NCI-H1694 (cell line): ENCODE measurements at regions not wholly inside any gene's neighbourhood (a gene's known extent, or its start where the extent isn't known, plus 50 kb on each side); places are given as distances from the start of the nearest gene placed in this dataset.

Experiments
- DNase-seq: peaks from one replicate; lab custom pipeline; 2025; lab: John Stamatoyannopoulos, UW

DNA sequence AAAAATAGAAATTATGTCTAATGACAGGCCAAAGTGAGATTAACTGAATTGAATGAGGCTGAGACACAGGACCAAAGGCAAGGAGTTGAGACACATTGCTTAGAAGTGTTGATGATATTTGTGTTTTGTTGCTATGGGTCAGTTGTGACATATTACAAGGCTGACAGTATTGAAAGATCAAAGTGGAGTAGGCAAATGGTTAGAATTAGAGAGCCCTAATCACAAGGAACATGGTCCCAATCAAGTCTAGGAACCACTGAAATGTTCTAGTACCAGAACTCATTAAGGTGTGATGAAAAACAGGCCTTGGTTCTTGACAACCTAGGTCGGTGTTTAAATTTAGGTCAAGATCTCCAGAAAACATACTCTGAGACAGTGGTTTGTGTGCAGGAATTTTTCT is 896.3 kb upstream of the HS3ST1 start:
- no peak for DNase-seq

DNA sequence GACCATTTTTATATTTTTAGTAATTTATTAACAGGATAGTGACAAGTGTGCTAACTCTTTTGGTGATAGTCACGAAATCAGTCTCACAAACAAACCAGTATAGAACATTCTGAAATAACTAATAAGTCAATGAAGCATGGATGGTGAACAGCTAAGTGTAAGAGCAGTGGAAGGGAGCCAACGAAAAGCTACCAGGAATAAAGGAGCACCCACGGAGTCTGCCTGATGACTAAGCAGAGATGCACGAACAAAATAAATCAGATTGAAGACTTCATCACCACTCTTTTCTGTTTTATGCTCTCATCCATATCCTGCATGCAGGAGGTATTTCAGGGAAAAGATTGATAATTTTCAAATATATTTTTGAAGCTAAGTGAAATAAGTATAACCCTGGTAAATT is 891.1 kb upstream of the HS3ST1 start:
- DNase-seq = no peak

- no peak for DNase-seq
Observed at GRCh38 chr4:12304905-12305304, 876.2 kb upstream of the HS3ST1 start.

DNA sequence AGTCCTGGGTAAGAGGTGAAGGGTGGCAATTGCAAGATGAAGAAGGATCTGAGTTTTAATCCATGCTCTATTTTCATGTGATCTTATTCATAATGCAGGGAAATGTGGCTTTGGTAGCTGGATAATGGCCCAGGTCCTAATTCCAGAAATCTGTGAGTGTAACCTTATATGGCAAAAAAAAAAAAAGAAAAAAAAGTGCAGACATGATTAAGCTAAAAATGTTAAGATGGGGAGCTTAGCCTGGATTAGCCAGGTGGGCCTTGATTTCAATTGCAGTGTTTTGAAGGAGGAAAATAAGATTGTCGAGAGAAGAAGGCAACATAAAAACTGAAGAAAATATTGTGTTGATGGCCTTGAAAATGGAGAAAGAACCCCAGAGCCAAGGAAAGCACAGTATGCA is 867.7 kb upstream of the HS3ST1 start:
- DNase-seq = no peak

GRCh38 chr4:12293906-12294525 is 865.3 kb upstream of the HS3ST1 start:
- no peak for DNase-seq

DNA sequence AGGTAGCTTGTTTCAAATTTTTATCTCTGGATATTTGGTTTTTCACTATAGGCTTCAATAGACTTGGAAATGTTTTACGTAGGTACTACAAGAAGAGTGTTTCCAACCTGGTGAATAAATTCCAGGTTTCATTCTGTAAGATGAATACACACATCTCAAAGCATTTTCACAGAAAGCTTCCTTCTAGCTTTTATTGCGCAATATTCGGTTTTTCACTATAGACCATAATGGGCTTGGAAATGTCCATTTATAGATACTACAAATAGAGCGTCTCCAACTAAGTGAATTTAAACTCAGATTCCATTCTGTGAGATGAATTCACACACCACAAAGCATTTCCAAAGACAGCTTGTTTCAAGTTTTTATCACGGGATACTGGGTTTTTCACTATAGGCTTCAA is 857.7 kb upstream of the HS3ST1 start:
- DNase-seq = no peak

DNA sequence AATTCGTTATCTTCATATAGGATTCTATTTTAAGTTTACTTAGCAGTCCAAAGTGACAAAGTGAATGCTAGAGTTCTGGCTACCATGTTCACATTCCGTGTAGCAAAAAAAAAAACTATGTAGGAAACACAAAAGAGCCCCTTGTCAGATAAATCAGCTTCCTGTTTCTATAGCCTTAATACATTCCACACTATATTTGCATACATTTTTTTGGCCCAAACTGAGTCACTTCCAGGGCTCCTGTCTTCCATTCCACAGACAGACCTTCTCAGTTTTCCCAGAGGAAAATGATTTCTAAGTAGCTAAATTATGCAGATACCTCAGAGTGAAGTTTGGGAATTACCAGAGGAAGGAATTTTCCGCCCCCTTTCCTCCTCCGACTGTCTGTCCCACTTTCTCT is 841.9 kb upstream of the HS3ST1 start:
- no peak for DNase-seq

DNA sequence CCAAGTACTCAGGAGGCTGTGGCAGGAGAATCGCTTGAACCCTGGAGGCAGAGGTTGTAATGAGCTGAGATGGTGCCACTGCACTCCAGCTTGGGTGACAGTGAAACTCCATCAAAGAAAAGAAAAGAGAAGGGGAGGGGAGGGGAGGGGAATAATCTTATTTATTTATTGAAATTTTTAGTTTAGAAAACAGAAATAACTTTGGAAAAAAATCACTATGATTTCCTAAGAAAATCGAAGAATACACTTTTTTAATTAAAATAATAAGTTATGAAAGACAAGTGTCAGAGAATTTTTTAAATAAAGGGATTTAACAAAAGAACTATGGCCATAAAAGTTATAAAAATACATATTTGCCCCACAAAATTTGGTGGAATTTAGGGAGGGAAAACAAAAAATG is 836.9 kb upstream of the HS3ST1 start:
- DNase-seq = no peak

GRCh38 chr4:12260453-12260852 is 831.8 kb upstream of the HS3ST1 start:
- no peak for DNase-seq

- DNase-seq = no peak
Observed at GRCh38 chr4:12244973-12245372, 816.3 kb upstream of the HS3ST1 start.

GRCh38 chr4:12242354-12242753 is 813.7 kb upstream of the HS3ST1 start:
- DNase-seq = no peak

GRCh38 chr4:12239897-12240636 is 811.4 kb upstream of the HS3ST1 start:
- no peak for DNase-seq

GRCh38 chr4:12231098-12231497 is 802.4 kb upstream of the HS3ST1 start:
- DNase-seq = no peak

GRCh38 chr4:12221031-12221430 is 792.3 kb upstream of the HS3ST1 start:
- no peak for DNase-seq

- DNase-seq = no peak
Observed at GRCh38 chr4:12211636-12212035, 782.9 kb upstream of the HS3ST1 start.

DNA sequence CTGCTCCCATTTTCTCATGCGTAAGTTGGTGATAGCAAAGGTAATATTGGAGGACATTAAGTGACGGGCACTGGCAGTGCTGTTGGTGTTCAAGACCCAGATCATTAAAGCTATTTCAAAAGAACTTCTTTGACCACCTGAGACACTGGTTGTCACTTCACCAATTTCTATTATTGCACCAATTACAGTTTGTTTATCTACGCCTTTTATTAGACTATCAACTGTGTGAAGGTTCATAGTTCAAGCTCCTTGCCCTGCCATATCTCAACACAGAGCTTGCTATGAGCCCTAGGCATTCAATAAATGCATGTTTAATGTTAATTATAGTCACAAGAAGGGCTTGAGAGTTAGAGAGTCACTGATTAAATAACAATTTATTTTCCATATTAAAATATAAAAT is 778.7 kb upstream of the HS3ST1 start:
- DNase-seq = no peak

GRCh38 chr4:12206091-12206490 is 777.4 kb upstream of the HS3ST1 start:
- no peak for DNase-seq

DNA sequence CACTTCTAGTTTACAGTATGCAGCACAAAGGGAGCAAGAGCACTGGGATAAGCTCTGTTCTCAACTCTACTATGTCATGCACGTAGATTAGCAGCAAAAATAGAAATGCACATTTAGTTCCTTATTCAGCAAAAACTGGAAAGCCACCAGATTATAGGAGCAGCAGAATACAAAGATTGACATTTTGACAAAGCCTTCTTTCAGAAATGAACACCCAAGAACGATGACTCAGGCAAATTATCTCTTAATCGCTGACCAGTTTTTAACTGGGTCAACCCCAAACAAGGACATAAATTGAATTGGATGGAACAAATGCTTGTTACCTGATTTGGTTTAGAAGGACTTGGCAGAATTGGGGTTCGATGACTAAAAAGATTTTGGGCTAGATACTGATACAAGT is 775.3 kb upstream of the HS3ST1 start:
- DNase-seq = no peak

- no peak for DNase-seq
Observed at GRCh38 chr4:12200226-12200625, 771.5 kb upstream of the HS3ST1 start.

DNA sequence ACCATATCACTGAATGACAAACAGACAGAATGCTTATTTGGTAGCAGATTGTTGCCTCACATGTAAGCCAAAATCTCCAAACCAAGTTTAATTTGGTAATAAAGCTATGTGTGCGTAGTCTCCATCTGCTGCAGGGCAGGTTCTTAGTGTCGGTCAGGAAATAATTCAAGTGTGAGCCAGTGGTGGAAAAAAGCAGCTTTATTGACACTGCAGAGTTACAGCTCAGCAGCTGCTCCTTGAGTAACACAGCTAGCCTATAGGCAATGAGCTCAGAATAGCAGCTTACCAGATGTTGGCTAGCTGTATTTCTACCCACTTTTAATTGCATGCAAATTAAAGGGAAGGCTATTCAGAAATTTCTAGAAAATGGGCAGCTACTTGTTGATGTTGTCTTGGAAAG is 757.8 kb upstream of the HS3ST1 start:
- DNase-seq = no peak

- DNase-seq = no peak
Observed at GRCh38 chr4:12178614-12179610, 750.2 kb upstream of the HS3ST1 start.

- no peak for DNase-seq
Observed at GRCh38 chr4:12177416-12177815, 748.7 kb upstream of the HS3ST1 start.

- DNase-seq = no peak
Observed at GRCh38 chr4:12173496-12173895, 744.8 kb upstream of the HS3ST1 start.
